HUES48 (cell line): ENCODE measurements at regions not wholly inside any gene's neighbourhood (a gene's known extent, or its start where the extent isn't known, plus 50 kb on each side); places are given as distances from the start of the nearest gene placed in this dataset.

ENCODE experiments used
- H3K27ac ChIP-seq: one replicate; pipeline ENCODE4 v1.7.0; 2013; ENCODE audit warnings: low read depth, low read length, inconsistent platforms
- H3K27me3 ChIP-seq: 2 replicates; pipeline ENCODE4 v1.6.1; 2013; ENCODE audit warnings: mild to moderate bottlenecking, low read length; ENCODE audit not compliant: control insufficient read depth, insufficient read depth
- H3K36me3 ChIP-seq: 2 replicates; pipeline ENCODE4 v1.6.1; 2013; ENCODE audit warnings: low read length; ENCODE audit not compliant: control insufficient read depth, insufficient read depth
- H3K4me1 ChIP-seq: 2 replicates; pipeline ENCODE4 v1.6.1; 2013; ENCODE audit warnings: mild to moderate bottlenecking, low read length; ENCODE audit not compliant: control insufficient read depth, insufficient read depth
- H3K4me3 ChIP-seq: 2 replicates; pipeline ENCODE4 v1.5.1; 2013; ENCODE audit warnings: mild to moderate bottlenecking, low read depth, low read length
- H3K9ac ChIP-seq: 2 replicates; pipeline ENCODE4 v1.6.1; 2013; ENCODE audit warnings: mild to moderate bottlenecking, low read depth, low read length, moderate library complexity
- H3K9me3 ChIP-seq: 2 replicates; pipeline ENCODE4 v1.6.1; 2013; ENCODE audit warnings: low read length; ENCODE audit not compliant: control insufficient read depth, insufficient read depth

DNA sequence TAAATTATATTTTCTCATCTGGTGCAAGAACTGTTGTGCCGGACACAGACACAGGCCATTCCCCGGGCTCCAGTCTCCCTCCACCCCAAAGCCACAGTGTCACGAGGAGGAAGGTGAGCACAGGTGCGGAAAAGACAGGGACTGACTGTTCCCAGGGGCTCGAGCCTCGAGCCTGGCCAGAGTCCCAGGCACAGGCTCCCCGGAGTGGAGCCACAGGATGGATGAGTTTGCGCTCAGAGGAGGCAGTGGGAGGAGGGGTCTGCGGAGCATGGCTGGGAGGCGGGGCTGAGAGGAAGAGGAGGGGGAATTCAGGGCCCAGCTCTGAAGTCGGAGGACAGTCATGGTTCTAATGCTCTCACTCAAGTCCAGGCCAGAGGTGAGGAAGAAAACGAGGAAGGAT lies 284.8 kb downstream of the SMOC2 start:
- no peaks in the 10 kb centered on the region for H3K4me1 ChIP-seq
- no peaks in the 10 kb centered on the region for H3K27me3 ChIP-seq
- no peak overlapping the region for H3K27ac ChIP-seq
- H3K36me3 ChIP-seq: no peaks in the 10 kb centered on the region
- peaks cover 39% of the 10 kb centered on the region for H3K9me3 ChIP-seq
- H3K9ac ChIP-seq: no peak overlapping the region
- H3K4me3 ChIP-seq: no peak overlapping the region

DNA sequence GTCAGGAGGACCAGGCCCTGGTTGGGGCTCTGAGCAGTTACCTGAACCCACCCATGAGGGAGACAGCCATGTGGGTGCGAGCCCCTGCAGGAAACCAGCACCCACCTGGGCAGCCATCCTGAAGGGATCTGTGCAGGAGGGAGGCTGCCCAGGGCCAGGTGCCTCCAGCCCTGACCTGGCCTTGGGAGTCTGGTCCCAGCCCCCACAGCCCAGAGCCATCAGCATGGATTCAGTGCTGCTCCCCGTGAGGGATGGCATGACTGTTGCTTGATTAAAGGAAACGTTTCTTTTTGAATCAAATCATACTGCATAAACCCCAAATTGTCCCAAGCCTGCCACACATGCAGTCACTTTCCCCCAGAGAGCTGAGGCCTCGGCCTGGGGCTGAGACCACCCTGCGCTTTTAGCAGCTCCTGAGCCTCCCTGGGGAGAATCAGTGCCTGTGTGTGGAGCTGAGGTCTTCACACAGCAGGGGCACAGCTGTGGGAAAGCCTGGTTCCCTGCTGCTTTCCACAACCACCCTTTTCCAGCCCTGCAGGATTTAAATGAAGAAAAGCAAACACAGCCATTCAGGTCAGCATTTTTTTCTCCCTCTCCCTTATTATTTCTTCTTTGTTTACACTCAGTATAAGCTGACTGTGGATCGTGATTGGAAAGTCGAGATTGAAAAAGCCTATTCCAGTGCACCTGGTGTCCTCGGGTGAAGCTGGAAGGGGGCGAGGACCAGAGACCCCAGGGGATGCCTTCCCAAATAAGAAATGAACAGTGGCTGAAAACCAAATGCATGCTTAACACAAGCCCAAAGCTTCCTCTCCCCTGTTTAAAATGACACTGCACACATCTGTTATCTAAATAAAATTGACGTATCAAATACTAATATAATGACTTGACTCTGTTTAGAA lies 283.9 kb downstream of the SMOC2 start:
- Histone ChIP-seq H3K36me3 (no peaks in the 10 kb centered on the region), H3K4me3 (no peak overlapping the region), H3K9me3 (peaks cover 42% of the 10 kb centered on the region), H3K4me1 (no peaks in the 10 kb centered on the region), H3K27me3 (no peaks in the 10 kb centered on the region), H3K27ac (no peak overlapping the region), H3K9ac (no peak overlapping the region)

DNA sequence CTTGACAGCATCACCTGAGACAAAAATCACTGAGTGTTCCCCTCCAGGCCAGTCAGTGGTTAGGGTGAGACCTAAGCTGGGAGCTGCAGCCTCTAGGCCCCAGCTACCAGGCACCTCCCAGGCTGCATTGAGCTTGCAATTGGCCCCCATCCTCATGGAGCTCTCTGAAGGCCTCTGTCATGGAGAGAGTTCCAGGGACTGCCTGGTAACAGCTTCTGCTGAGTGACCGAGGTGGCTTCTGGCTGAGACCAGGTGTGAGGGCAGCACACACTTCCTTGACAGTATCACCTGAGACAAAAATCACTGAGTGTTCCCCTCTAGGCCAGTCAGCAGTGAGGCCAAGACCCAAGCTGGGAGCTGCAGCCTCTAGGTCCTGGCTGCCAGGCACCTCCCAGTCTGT lies 283.0 kb downstream of the SMOC2 start:
- Histone ChIP-seq H3K27ac (no peak overlapping the region), H3K9ac (no peak overlapping the region), H3K9me3 (peaks cover 48% of the 10 kb centered on the region), H3K4me1 (no peaks in the 10 kb centered on the region), H3K36me3 (no peaks in the 10 kb centered on the region), H3K4me3 (no peak overlapping the region), H3K27me3 (no peaks in the 10 kb centered on the region)

DNA sequence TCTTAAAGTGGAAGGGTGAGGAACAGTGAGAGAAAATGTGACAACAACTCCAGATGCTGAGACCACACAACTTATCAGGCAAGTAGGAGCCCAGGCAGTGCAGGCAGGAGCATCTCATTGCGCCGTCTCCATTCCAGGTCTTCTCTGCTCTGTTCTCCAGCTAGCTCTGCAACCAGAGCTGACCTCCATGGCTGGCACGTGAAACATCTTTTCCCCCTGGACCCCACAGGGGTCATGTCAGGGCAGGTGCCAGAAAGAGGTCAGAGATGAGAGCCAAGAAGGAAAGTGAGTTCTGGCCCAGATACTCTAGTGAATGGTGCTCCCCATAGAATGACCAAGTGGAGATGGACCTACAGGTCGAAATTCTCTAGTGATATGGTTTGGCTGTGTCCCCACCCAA lies 281.4 kb downstream of the SMOC2 start:
- Histone ChIP-seq H3K9me3 (peaks cover 52% of the 10 kb centered on the region), H3K27ac (no peak overlapping the region), H3K36me3 (no peaks in the 10 kb centered on the region), H3K9ac (no peak overlapping the region), H3K4me3 (no peak overlapping the region), H3K4me1 (no peaks in the 10 kb centered on the region), H3K27me3 (no peaks in the 10 kb centered on the region)

DNA sequence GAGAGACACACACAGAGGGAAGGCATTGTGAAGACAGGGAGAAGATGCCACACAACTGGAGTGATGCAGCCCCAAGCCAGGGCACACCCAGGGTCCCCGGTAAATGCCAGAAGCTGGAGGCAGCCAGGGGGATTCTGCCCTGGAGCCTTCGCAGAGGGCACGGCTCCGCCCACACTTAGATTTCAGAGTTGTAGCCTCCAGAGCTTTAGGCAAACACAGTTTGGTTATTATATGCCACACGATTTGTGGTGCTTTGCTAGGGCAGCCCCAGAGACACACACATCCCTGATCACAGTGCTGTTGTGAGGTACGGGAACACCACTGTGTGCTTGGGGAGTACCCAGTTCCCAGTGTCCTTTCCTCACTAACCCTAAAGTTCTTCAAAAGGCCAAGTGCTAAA lies 280.6 kb downstream of the SMOC2 start:
- H3K9me3 ChIP-seq: peaks cover 52% of the 10 kb centered on the region
- H3K36me3 ChIP-seq: no peaks in the 10 kb centered on the region
- H3K4me1 ChIP-seq: no peaks in the 10 kb centered on the region
- H3K9ac ChIP-seq: no peak overlapping the region
- H3K4me3 ChIP-seq: no peak overlapping the region
- no peaks in the 10 kb centered on the region for H3K27me3 ChIP-seq
- no peak overlapping the region for H3K27ac ChIP-seq

DNA sequence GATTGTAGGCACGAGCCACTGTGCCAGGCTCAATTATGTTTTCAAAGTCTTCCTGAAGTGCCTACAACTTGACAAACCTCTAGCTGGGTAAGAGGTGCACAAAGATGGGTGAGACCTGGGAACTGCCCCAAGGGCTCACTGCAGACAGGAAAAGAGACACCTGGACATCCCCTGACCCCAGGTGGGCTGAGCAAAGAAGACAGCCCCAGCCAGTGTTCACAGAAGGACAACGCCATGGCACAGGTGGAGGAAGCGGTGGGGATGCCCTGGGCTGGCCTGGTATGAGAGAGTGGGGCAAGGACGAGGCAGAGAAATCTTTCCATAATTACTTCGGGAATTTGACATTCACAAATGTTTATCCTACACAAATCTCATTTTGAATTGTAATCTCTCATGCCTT lies 278.9 kb downstream of the SMOC2 start:
- Histone ChIP-seq H3K4me1 (no peaks in the 10 kb centered on the region), H3K27me3 (no peaks in the 10 kb centered on the region), H3K4me3 (no peak overlapping the region), H3K9ac (no peak overlapping the region), H3K9me3 (peaks cover 55% of the 10 kb centered on the region), H3K27ac (no peak overlapping the region), H3K36me3 (no peaks in the 10 kb centered on the region)

DNA sequence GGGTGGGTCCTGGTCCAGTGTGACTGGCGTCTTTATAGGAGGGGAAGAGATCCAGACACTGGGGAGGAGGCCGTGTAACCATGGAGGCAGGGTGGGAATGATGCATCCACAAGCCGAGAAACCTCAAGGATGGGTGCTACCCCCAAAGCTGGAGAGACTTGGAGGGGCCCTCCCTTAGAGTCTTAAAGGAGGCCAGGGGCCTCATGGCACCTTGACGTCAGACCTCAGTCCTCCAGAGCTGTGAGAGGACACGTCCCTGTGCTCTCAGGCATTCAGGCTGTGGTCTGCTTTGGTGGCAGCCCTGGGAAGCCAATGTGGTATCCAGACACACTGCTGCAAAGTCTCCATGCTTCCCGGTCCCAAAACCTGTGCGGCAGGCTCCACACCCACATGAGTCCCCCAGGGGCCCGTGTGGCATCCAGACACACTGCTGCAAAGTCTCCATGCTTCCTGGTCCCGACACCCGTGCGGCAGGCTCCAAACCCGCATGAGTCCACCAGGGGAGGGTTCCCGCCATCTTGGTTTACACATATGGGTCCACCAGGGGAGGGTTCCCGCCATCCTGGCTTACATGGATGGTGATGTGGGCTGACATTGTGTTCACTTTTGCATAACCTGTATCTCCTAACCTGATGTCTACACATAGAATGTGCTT lies 278.0 kb downstream of the SMOC2 start:
- H3K4me3 ChIP-seq: no peak overlapping the region

More for the DNA sequence above, 278.0 kb downstream of the SMOC2 start:
- Histone ChIP-seq H3K27ac (no peak overlapping the region), H3K9ac (no peak overlapping the region), H3K9me3 (peaks cover 55% of the 10 kb centered on the region), H3K27me3 (no peaks in the 10 kb centered on the region), H3K4me1 (no peaks in the 10 kb centered on the region), H3K36me3 (no peaks in the 10 kb centered on the region)
